CD4-positive, alpha-beta T cell treated with Interleukin-10 for 1 hour (primary cell): ENCODE measurements at regions not wholly inside any gene's neighbourhood (a gene's known extent, or its start where the extent isn't known, plus 50 kb on each side); places are given as distances from the start of the nearest gene placed in this dataset.
A peak's percentile ranks its signal among the peaks of the same experiment; 100 is the strongest.
"Not testable (repeated sequence)": the region's sequence is repeated elsewhere in the genome, so short reads cannot be mapped to it uniquely, and the experiment has no call there.

ENCODE experiments used
- DNase-seq: peaks from one replicate; pipeline ENCODE4 v3.0.0-alpha.2; 2020

DNA sequence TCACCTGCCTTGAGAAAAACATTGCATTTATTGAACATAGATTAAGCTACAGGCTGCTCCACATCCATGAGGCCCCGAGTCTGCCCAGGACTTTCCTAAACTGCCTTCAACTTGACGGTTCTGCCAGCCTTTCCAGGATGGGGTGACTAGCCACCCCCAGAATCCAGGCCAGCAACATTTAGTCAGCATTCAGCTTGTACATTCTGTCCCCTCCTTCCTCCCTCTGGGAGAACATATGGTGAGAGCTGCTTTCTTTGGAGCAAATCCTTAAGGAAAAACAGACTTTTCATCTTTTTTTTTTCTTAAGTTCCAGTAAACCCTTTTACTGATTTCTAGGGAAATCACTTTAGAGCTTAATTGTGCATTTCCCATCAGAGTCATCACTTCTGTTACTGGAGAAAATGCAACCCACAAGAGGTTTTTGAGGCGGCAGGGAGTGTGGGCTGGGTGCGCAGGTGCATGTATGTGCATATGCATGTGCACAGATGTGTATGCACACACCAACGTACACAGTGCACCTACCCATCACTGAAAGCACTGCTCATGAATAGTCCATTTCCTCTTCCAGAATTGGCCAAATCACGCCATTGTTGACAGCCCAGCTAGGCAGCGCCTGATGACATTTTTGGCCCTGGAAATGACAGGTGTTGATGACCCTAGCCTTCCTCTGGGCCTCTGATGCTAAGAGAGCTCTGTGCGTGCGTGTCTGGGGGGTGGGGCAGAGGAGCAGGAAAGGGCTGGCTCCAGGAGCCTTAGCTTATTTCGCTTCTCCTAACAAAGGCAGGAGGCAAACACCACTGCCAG is 145.6 kb downstream of the HSD17B3 start:
- no peak for DNase-seq

DNA sequence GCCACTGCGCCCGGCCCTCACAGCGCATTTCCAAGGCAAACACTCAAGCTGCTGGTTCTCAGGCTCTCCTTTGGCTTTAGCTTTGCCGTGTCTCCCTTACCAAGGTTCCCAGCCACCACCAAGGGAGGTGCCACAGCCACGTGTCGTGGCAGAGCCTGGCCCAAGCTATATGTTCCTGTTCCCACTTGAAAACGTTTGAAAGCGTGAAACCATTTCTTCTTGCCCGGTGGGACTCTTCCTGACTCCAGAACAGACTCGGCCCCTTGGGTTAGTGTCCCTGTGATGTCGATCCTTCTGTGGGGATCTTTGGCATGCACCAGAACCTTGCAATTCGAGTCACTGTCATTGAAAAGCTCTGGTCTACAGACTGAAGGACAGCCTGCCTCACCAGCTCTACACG is 147.9 kb downstream of the HSD17B3 start:
- DNase-seq = no peak

DNA sequence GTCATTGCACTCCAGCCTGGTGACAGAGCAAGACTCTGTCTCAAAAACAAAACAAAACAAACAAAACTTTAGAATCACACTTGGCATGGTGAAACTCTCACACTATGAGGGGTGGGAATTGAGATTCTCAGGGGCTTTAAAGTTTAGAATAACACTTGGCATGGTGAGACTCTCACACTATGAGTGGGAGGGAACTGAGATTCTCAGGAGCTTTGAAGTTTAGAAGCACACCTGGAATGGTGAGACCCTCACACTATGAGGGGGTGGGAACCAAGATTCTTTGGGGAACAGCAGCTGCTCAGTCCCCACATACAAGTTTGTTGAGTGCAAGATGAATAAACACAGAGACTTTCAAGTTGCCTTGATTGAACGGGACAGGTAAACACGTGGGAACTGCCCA is 149.4 kb downstream of the HSD17B3 start:
- no peak for DNase-seq

DNA sequence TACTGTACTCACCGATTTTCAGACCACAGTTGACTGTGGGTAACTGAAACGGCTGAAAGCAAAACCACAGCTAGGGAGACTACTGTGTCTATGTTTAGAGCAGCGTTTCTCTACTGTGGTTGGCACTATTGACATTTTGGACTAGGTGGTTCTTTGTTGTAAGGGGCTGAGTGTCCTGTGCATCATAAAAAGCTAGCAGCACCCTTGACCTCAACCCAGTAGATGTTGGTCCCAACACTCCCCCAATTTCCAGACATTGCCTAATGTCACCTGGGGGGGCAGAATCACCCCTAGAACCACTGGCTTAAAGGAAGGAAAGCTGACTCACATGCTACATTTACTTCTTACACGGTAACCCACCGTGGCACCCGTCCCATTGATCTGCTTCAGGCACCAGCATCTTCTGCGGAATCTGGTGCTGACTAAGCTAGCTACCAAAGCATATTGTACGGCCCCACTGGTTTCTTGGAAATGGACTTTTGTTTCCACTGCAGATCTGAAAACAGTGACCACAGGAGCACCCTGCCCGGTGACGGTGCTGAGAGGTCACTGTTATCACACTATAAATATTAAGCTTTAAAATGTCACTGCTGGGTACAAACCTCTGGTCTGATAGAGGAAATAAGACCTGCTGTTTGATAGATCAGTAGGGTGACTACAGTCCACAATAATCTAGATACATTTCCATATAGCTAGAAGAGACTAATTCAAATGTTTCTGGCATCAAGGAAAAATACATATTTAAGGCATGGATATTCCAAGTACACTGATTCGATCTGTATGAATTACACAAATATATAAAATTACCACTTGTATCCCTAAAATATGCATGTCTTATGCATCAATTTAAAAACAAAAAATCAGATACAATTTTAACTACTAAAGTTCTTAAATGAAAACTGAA is 151.4 kb downstream of the HSD17B3 start:
- peak; percentile 41 for DNase-seq

DNA sequence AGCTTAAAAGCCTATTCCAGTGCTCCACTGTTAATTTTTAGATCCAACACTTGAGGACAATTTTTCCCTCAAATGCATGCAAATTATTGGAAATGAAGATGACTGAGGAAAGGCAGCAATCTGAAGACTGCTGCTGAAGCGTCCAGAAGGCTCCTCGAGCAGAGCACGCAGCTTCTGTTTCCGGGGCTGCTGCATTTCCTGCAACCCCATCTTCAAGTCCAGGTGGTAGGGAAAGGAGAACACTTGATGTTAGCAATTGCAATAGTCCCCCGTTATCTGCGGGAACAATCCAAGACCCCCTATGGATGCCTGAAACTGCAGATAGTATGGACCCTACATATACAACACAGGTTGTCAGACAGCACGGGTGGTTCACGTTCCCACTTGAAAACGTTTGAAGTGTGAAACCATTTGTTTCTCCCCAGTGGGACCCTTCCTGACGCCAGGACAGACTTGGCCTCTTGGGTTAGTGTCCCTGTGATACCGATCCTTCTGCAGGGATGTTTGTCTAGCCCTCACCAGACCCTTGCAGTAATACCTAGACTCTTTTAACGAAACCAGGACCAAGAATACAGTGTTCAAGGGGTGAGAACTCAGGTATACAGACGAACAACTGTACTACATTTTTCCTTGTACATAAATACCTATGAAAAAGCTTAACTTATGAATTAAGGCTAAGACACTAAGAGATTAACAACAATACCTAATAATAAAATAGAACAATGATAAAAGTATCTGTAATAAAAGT is 152.3 kb downstream of the HSD17B3 start:
- peak; percentile 6 for DNase-seq

DNA sequence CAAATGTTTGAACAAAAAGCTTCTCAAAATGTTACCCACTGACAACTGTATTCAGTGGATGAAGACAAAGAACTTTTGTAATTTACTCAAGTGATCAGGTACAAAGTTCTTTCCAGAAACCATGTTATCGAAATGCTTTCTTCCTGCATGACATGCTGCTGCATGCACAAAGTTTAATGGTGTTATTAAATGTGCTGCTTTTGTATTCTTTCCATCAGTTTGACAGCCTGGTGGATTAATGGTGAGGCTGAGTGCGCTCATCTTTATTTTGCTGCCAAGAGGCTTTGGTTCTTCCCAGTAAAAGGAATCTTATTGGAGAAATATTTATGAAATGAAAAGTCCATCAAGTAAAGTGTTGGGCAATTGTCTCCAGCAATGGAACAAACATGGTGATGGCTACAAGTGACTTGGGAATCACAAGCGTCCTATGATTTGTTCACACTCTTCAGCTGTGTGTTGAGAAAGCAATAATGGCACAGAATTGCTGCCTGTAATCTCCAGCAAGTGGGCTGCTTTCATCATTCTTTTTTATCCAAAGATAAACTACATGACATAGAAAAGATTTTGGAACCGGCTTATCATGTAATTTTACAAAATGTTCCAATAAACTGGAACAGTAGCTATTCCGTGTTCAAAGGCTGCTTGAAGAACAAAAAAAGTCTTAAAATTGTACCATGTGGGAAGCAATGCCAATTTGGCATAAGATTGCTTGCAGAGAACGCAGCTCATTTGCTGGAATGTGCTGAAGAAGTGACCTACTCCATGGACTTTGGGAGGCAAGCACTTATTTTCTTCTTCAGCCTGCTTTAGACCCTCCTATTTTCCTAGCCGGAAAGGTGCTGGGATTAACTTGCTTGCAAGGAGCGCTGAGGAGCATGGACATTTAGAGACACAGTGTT is 153.1 kb downstream of the HSD17B3 start:
- DNase-seq = no peak

DNA sequence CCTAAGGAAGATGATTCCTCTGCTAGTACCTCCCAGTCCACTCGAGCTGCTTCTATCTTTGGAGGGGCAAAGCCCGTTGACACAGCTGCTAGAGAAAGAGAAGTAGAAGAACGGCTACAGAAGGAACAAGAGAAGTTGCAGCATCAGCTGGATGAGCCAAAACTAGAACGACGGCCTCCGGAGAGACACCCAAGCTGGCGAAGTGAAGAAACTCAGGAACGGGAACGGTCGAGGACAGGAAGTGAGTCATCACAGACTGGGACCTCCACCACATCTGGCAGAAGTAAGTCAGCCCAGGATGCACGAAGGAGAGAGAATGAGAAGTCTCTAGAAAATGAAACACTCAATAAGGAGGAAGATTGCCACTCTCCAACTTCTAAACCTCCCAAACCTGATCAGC is 154.9 kb downstream of the HSD17B3 start:
- not testable (repeated sequence) for DNase-seq

DNA sequence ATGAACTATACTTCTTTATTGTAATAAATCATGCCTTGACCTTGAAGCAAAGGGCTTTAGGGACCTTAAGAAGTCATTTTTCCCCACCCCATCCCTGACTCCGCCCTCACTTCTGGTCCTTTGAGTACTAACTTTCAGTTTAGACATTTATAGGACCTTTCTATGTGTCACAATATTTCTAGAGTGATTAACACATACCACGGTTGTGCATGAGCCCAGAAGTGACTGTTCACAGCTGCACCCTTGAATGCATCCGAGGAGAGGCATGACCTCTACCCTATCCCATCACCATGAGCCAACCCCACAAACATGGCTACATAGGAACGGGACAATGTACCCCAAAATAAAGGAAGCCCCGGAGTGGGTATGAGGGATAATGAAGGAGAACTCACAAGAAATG is 160.3 kb downstream of the HSD17B3 start:
- no peak for DNase-seq

DNA sequence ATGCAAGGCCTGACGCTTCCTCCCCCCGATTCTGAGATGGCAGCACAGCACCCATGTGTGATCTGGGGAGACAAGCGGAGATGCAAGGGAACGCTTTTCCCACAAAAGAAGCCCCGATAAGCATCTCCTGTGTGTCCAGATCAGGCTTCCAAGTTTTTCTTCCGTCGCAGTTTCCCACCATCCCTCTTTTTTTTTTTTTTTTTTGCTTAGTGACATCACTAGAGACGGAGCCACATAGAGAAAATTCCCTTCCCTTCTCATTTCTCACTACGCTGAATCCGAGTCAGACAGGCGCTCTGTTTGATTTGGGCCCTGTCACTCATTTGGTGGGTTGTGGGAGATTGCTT is 160.9 kb downstream of the HSD17B3 start:
- DNase-seq = no peak

DNA sequence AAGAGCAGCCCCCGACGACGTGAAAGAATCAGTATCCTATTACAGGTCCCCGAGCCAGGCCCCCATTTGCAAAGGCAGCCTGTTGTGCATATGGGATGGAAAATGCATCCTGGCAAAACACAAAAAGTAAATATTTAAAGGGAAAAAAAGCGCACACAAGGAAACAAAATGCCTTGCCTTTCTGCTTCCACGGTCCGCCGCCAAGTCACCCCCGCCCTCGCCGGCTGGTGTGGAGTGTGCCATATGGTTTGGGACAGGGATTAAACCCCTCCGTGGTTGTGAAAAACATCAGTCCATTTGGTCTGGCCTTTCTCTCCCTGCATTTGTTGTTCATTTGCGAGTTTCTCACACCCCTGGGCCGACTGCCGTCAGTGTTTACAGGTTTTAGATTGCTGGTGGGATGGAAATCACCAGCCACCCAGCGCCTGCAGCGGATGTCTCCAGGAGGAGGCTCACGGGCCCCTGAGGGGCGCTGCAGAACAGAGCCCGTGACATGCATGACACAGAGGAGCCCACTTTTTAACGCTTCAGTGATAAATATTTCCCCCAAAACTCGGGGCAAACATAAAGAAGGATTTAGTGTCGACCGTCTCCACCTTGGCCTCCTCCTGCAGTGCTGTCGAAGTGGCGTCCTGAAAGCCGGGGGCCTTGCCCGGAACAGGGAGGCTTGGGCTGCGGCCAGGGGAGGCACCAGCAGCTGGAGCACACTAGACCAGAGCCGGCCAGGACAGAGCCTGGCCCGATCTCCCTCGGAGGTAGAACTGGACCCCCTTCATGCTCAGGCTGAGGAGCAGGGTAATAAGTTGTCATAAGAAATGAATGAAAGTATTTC is 161.5 kb downstream of the HSD17B3 start:
- no peak for DNase-seq

DNA sequence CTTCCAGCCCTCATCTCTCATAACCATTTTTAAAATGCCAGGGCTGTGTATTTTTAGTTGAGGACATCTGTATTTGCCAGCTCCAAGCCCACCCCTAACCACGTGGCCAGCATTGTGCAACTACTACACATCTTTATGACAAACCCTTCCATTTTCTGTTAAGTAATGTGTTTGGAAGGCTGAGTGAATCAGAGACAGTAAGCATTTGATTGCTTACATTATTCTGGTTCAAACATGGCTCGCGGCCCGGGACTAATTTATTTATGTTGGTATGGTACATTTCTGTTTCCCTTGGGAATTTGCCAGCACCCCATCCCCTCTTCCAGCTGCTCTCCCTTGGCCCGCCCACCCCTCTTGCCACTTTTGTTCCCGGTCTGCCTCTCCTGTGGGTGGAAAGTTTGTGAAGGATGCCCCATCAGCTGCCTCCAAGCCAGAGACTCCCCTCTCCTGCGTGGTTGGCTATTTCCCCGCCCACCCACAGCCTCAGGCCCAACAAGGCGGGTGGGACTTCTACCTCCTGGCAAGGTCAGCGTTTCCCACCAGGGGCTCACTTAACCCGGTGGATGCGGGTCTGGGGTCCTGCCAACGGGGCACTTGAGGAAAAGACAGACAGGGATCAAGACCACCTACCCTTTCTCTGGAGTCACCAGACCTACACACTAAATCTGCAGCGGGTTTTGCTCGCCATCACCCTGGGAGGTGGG is 162.2 kb downstream of the HSD17B3 start:
- DNase-seq = no peak

DNA sequence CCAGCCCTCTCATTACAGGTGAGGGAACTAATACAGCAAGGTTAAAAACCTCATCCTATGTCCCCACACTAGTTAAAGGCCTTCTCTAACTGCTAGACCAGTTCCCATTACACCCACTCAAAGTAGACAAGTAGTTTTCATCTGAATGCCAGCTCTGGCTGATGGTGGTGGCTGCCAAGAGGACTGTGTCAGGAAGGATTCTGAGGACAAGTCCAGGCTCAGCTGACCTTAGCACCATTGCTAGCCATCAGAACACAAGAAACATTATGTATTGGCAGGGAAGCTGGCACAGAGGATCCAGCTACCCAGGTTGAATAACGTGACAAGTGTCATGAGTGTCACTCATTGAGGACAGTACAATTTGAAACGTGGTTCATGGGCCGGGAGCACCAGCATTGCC is 163.4 kb downstream of the HSD17B3 start:
- no peak for DNase-seq

DNA sequence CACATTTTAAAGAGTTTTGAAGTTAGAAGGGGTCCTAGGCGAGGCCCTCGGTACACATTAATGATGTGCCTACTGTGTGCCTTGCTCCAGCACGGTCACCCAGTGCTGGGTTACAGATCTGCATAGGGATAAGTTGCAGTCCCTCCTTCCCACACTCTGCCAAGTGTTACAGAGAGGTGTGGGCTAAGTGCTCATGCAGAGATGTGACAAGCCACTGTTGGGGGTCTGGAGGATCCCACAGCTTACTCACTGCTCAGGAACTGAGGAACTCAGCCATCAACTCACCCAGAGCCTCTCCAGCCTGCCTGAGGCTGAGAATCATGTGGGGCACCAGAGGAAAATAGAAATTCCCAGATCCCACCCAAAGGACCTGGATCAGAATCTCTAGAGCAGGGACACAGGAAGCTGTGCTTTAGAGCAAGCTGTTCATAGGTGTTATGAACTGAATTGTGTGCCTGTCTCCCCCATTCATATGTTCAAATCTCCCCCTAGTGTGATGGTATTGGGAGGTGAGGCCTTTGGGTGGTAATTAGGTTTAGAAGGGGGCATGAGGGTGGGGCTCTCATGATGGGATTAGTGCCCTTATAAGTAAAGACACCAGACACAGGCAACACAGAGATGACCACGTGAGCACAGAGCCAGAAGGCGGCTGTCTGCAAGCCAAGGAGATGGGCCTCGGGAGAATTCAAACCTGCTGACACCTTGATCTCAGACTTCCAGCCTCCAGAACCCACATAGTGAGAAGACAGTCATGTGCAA is 164.1 kb downstream of the HSD17B3 start:
- no peak for DNase-seq

DNA sequence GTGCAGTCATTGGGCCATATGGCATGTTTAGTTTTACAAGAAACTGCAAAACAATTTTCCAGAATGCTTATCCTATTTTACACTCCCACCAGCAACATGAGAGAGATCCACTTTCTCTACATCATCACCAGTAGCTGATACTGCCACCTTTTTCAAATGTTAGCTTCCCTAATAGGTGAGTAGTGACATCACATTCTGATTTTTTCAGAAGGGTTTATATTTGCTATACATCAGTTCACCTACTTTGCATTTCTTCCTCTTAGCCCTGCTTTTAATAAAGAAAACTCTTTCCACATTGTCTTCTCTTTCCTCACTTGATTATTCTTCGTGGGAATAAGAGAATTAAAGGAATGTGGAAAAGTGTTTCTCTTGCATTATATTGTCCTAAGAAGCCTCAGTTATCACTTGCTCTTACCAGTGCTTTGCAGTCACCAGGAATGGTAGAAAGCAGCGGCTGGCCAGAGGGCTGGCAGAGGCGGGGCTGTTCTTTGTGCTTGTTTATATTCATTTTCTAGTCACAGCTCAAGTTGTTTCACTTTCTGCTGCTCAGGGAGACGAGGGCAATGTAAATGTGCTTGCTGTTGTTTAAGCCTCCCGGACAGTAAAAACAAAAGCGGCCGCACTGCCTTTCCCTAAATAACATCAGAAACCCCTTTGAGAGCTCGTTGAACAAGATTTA is 164.8 kb downstream of the HSD17B3 start:
- DNase-seq = peak; percentile 13

DNA sequence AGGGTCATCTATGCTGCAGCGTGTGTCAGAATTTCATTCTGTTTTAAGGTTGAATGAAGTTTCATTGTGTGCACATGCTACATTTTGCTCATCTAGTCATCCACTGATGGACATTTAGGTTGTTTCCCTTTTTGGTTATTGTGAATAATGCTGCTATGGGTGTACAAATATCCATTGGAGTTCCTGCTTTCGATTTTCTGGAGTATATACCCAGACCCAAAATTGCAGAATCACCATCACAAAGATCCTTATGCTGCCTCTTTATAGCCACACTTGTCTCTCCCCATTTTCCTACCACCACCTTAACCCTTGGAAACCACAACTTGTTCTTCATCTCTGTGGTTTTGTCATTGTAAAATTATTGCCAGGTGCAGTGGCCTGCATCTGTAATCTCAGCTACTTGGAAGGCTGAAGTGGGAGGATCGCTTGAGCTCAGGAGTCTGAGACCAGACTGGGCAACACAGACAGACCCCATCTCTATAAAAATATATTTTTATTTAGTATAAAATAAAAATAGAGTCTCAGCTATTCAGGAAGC is 166.2 kb downstream of the HSD17B3 start:
- no peak for DNase-seq

DNA sequence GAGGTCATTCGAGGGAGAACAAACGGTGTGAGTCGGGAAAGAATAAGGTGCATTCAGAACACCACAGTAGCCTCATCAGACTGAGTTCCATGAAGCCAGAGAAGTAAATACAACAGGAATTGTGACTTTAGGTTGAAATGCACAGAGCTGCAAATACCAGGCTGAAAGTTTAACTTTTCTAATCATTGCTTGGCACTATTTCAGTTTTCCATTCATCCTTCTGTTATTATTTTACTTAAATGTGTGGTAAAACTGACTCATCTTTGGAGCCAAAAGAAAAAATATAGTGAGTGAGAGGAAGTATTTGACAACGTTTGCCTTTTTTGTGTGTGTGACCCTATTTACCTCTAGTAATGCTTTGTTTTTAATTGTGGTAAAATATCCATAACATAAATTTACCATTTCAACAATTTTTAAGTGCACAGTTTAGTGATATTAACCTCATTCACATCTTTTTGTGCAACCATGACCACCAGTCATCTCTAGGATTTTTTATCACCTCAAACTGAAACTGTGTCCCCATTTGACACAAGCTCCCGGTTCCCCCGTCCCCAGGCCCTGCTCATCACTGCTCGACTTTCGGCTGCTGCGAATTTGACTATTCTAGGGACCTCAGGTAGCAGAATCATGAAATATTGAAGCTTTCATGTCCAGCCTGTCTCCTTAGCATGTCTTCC is 166.8 kb downstream of the HSD17B3 start:
- DNase-seq = no peak

DNA sequence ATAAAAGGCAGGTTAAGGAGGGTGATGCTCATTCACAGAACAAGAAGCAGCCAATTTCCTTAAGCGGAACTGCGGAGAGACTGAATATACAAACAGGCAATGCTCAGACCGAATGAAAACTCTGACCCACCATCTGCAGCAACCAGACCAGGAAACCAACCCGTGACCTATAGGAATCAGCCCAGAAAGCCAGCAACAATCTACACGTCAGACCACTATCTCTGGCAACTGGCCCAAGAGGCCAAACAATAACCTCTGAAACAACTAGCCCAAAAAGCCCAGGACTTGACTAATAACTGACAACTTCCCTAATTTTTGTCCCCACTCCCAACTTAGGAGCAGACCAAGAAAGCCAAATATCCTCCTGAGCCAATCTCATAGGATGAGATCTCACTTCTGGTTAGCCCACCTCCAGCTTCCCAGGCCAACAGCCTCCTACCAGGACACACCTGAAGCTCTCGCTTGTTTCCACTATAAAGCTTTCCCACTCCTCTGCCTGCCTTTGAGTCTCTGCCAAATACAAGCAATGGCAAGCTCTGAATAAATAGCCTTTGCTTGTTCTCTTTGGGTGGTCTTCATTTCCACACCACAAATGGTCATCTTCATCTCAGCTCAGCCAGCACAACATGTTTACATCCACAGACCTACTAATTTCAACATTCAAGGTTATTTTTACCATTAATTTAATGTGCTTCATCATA is 168.5 kb downstream of the HSD17B3 start:
- DNase-seq = no peak

DNA sequence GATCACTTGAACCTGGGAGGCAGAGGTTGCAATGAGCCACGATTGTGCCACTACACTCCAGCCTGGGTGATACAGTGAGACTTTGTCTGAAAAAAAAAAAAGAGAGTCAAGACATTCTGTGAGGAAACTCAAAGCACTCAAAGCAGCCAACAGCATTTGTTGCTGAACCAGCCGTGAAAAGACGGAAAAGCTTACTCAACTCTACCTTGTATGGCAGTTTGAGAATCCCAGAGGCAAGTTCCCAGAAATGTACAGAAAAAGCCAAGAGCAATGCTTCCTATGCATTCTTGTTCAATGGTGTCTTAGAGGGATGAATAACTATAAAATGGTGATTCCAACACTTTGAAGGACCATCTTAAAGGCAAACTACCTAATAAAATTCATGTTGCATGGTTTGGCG is 170.2 kb downstream of the HSD17B3 start:
- no peak for DNase-seq
